ENCODE measurements at regions not wholly inside any gene's neighbourhood (a gene's known extent, or its start where the extent isn't known, plus 50 kb on each side); places are given as distances from the start of the nearest gene placed in this dataset.
"Not testable (repeated sequence)": the region's sequence is repeated elsewhere in the genome, so short reads cannot be mapped to it uniquely, and the experiment has no call there.

DNA sequence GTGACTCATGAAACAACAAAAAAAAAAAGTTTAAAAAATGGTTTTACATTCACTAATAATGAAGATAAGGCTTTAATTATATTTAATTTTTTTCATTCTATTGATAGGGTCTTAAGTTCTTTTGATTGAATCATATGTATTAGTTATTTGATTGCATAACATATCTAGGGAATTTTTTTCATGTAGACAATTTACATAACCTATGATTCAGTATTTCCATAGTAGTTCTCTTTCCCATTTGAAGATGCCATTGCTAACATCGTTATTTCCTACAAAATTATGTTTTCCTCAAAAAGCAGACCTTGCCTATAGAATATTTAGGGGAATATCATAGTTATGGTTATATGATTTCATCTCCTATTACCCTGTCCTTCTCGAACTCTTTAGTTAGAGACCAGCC lies 463.4 kb downstream of the TFAP2B start:
- no peak overlapping the region for H3K27ac Mint-ChIP-seq
- H3K9me3 Mint-ChIP-seq (ENCODE audit: low read depth), result peaks cover 3% of the 10 kb centered on the region
- H3K4me3 Mint-ChIP-seq, result no peak overlapping the region
- H3K4me1 Mint-ChIP-seq (ENCODE audit: low read depth), result no peaks in the 10 kb centered on the region
- H3K36me3 Mint-ChIP-seq, result no peaks in the 10 kb centered on the region
- H3K27me3 Mint-ChIP-seq, result no peaks in the 10 kb centered on the region

DNA sequence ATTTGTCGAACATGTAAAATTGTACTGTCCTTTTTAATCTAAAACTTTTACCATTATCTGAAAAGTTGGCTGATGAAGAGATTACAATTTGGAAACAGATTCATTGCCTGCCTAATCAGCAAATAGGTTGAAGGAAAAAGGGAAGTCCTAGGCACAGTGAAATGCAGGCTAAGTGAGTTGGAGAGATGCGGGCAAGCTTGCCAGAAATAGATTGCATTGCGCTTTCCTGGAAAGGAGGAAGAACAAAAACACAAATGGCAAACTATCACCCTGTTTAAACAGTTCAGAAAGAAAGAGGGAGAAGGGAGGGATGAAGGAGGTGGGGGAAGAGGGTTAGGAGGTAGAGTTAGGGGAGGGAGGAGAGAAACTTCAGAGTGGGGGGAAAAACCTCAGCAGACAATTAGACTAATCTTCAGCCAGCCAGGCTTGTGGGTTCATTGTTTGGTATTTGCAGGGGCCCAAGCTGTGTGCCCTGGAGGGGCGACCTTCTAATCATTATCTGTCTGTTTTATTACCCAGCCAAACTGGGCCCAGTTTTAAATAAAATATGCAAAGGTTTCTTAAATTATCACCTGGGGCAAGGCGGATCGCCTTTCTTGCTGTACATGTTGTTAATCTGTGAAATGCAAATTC lies 465.2 kb downstream of the TFAP2B start:
- Mint-ChIP-seq H3K4me3 (no peak overlapping the region), H3K4me1 (ENCODE audit: low read depth) (no peaks in the 10 kb centered on the region), H3K27me3 (no peaks in the 10 kb centered on the region), H3K36me3 (no peaks in the 10 kb centered on the region), H3K27ac (no peak overlapping the region), H3K9me3 (ENCODE audit: low read depth) (peaks cover 3% of the 10 kb centered on the region)

- Mint-ChIP-seq H3K9me3 (ENCODE audit: low read depth) (peaks cover 3% of the 10 kb centered on the region), H3K27ac (no peak overlapping the region), H3K36me3 (no peaks in the 10 kb centered on the region), H3K4me1 (ENCODE audit: low read depth) (no peaks in the 10 kb centered on the region), H3K4me3 (no peak overlapping the region), H3K27me3 (no peaks in the 10 kb centered on the region)
These were observed 467.2 kb downstream of the TFAP2B start for GRCh38 chr6:51285876-51286275.

- H3K36me3 Mint-ChIP-seq, result no peaks in the 10 kb centered on the region
- no peak overlapping the region for H3K4me3 Mint-ChIP-seq
- no peaks in the 10 kb centered on the region for H3K4me1 Mint-ChIP-seq (ENCODE audit: low read depth)
- H3K27ac Mint-ChIP-seq, result no peak overlapping the region
- peaks cover 3% of the 10 kb centered on the region for H3K9me3 Mint-ChIP-seq (ENCODE audit: low read depth)
- H3K27me3 Mint-ChIP-seq, result no peaks in the 10 kb centered on the region
These were observed 470.4 kb downstream of the TFAP2B start for GRCh38 chr6:51289041-51289440.

DNA sequence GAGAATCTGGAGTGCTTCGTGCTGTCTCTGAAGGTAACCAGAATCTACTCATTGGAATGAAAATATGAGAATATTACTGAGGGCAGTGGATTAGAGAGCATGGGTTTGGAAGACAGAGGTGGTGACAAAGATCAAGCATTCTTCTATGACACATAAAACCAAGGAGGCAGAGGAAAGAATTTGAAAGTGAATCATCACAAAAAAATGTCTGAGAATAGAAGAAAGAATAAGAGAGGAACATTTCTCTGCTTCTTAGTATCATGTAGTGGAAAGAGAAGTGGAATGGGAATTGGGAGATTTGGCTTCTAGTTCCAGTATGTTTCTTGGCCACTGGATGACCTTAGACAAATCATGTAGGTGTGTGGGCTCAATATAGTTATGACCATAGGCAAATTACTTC lies 474.0 kb downstream of the TFAP2B start:
- H3K36me3 Mint-ChIP-seq, result no peaks in the 10 kb centered on the region
- H3K9me3 Mint-ChIP-seq (ENCODE audit: low read depth), result no peaks in the 10 kb centered on the region
- no peak overlapping the region for H3K4me3 Mint-ChIP-seq
- H3K27ac Mint-ChIP-seq, result no peak overlapping the region
- no peaks in the 10 kb centered on the region for H3K27me3 Mint-ChIP-seq
- H3K4me1 Mint-ChIP-seq (ENCODE audit: low read depth), result no peaks in the 10 kb centered on the region

DNA sequence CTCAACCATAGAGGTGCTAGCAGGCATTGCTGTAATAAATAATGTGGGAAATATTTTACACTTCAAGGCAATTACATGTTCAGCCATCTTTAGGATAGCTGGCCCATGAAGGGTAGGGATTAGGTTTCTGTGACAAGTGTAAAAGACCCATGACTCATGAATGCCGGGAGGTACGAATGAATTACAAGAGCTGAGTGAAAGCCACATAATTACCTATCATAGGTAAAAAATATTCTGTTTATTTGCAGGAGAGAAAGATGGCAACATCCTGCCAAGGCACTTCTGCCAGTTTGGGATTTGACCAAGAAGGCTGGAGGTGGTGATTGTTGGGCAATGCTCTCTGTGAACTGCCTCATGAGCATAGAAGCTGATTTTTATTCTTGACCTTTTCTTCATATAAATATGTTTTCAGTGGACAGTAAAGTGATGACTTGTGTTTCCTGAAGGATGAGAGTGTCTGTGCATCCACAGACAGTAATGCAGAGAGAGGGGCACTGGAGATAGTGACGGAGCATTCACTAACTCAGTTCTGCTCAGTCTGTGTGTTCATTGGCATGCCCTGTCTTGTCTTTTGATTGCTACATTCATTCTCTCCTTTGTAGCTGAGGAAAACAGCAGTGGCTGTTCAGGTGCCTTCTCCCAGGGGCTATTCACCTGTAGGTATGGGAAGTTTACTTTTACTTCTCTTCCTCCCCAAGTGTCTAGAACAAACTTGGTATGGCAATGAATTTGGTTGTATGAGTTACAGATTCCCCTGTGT lies 481.1 kb downstream of the TFAP2B start:
- H3K27me3 Mint-ChIP-seq, result no peaks in the 10 kb centered on the region
- no peaks in the 10 kb centered on the region for H3K36me3 Mint-ChIP-seq
- H3K27ac Mint-ChIP-seq, result no peak overlapping the region
- H3K4me1 Mint-ChIP-seq (ENCODE audit: low read depth), result no peaks in the 10 kb centered on the region
- no peak overlapping the region for H3K4me3 Mint-ChIP-seq
- H3K9me3 Mint-ChIP-seq (ENCODE audit: low read depth), result no peaks in the 10 kb centered on the region

GRCh38 chr6:51300510-51300909 lies 481.8 kb downstream of the TFAP2B start:
- Mint-ChIP-seq H3K4me3 (no peak overlapping the region), H3K36me3 (no peaks in the 10 kb centered on the region), H3K27me3 (no peaks in the 10 kb centered on the region), H3K27ac (no peak overlapping the region), H3K4me1 (ENCODE audit: low read depth) (no peaks in the 10 kb centered on the region), H3K9me3 (ENCODE audit: low read depth) (no peaks in the 10 kb centered on the region)

- Mint-ChIP-seq H3K27me3 (no peaks in the 10 kb centered on the region), H3K9me3 (ENCODE audit: low read depth) (no peaks in the 10 kb centered on the region), H3K27ac (no peak overlapping the region), H3K4me1 (ENCODE audit: low read depth) (no peaks in the 10 kb centered on the region), H3K4me3 (no peak overlapping the region), H3K36me3 (no peaks in the 10 kb centered on the region)
These were observed 483.3 kb downstream of the TFAP2B start for GRCh38 chr6:51301962-51302361.

DNA sequence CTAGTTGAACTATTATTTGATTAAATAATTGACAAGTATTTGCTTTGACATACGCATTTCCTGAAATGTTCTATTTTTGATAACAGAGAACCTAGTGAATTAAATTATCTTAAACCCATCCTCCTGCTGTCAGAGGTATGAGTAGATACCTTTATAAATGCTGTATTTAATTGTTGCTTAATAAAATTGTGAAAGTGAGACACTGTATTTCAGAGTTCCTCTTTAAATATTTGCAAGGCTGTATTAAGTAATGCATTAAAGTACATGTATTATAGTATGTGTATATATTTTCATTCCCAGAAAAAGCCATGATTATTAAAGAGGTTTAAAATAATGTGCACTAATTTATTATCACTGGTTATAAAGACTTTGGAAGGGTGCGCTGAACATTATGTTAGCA lies 483.8 kb downstream of the TFAP2B start:
- H3K27me3 Mint-ChIP-seq, result no peaks in the 10 kb centered on the region
- H3K36me3 Mint-ChIP-seq, result no peaks in the 10 kb centered on the region
- H3K4me1 Mint-ChIP-seq (ENCODE audit: low read depth), result no peaks in the 10 kb centered on the region
- no peaks in the 10 kb centered on the region for H3K9me3 Mint-ChIP-seq (ENCODE audit: low read depth)
- no peak overlapping the region for H3K27ac Mint-ChIP-seq
- H3K4me3 Mint-ChIP-seq, result no peak overlapping the region

- Mint-ChIP-seq H3K9me3 (ENCODE audit: low read depth) (no peaks in the 10 kb centered on the region), H3K27ac (no peak overlapping the region), H3K4me3 (no peak overlapping the region), H3K36me3 (no peaks in the 10 kb centered on the region), H3K4me1 (ENCODE audit: low read depth) (no peaks in the 10 kb centered on the region), H3K27me3 (no peaks in the 10 kb centered on the region)
These were observed 484.7 kb downstream of the TFAP2B start for GRCh38 chr6:51303338-51303737.

DNA sequence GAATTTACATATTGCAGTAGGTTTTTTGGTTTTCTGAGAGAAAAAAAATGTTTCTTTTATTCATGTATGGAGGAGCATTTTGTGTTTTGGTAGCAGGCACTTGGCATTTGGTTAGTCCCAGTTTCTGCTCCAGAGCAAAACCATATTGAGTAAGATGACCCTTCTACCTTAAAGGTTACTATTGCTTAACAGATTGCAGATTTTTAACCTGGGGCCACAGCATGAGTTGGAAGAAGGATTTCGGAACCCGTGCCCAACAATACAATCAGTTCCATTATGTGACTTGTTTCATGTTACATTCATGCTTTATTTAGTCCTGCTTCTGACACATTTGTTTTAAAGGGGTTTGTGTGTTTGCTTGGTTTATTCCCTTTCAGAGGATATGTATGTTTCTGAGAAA lies 496.3 kb downstream of the TFAP2B start:
- Mint-ChIP-seq H3K4me1 (ENCODE audit: low read depth) (no peaks in the 10 kb centered on the region), H3K27ac (no peak overlapping the region), H3K27me3 (no peaks in the 10 kb centered on the region), H3K9me3 (ENCODE audit: low read depth) (peaks cover 4% of the 10 kb centered on the region), H3K4me3 (no peak overlapping the region), H3K36me3 (no peaks in the 10 kb centered on the region)

DNA sequence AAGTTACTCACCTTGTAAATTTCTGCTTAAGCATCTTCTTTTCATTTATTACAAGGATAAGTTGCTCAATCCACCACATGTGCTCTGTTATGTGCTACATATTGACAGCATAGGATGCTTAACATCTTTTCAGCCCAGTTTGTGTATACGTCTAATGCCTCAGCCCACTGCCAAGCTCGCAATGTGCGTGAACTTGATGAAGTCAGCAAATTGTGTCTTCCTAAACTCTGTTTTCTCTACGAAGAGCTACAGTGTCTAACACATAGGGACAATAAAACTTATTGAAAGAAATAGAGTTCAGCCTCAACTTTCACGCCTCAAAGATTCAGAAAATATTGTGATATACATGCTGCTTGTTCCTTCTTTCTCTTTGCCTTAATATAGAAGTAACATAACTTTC lies 500.0 kb downstream of the TFAP2B start:
- Mint-ChIP-seq H3K9me3 (ENCODE audit: low read depth) (peaks cover 16% of the 10 kb centered on the region), H3K36me3 (no peaks in the 10 kb centered on the region), H3K4me3 (no peak overlapping the region), H3K27me3 (no peaks in the 10 kb centered on the region), H3K4me1 (ENCODE audit: low read depth) (no peaks in the 10 kb centered on the region), H3K27ac (no peak overlapping the region)

GRCh38 chr6:51321477-51321876 lies 502.8 kb downstream of the TFAP2B start:
- not testable (repeated sequence) for H3K27me3 Mint-ChIP-seq; H3K4me1 Mint-ChIP-seq (ENCODE audit: low read depth); H3K4me3 Mint-ChIP-seq; H3K36me3 Mint-ChIP-seq; H3K27ac Mint-ChIP-seq
- H3K9me3 Mint-ChIP-seq (ENCODE audit: low read depth), result peaks cover 16% of the 10 kb centered on the region

DNA sequence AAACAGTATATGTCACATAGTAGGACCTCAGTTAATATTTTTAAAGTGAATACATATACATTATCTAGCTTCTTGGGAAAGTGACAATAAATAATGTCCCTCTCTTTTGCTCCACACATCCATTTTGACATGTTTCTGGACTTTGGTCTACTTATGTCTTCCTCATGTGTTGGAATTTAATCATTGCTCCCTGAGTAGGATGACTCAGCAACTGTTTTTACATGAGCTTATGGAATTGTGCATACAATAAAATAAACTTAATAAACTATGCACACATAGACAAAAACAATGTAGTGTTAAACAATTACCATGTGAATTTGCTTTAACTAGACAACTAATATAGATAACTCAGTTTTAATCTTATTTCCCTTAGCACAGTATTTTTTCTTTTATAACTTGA lies 503.8 kb downstream of the TFAP2B start:
- no peaks in the 10 kb centered on the region for H3K36me3 Mint-ChIP-seq
- peaks cover 2% of the 10 kb centered on the region for H3K27me3 Mint-ChIP-seq
- H3K9me3 Mint-ChIP-seq (ENCODE audit: low read depth), result peaks cover 12% of the 10 kb centered on the region
- H3K27ac Mint-ChIP-seq, result no peak overlapping the region
- no peaks in the 10 kb centered on the region for H3K4me1 Mint-ChIP-seq (ENCODE audit: low read depth)
- no peak overlapping the region for H3K4me3 Mint-ChIP-seq

GRCh38 chr6:51323056-51323455 lies 504.4 kb downstream of the TFAP2B start:
- Mint-ChIP-seq H3K4me1 (ENCODE audit: low read depth) (no peaks in the 10 kb centered on the region), H3K9me3 (ENCODE audit: low read depth) (peaks cover 12% of the 10 kb centered on the region), H3K4me3 (no peak overlapping the region), H3K36me3 (no peaks in the 10 kb centered on the region), H3K27me3 (peaks cover 2% of the 10 kb centered on the region), H3K27ac (no peak overlapping the region)

DNA sequence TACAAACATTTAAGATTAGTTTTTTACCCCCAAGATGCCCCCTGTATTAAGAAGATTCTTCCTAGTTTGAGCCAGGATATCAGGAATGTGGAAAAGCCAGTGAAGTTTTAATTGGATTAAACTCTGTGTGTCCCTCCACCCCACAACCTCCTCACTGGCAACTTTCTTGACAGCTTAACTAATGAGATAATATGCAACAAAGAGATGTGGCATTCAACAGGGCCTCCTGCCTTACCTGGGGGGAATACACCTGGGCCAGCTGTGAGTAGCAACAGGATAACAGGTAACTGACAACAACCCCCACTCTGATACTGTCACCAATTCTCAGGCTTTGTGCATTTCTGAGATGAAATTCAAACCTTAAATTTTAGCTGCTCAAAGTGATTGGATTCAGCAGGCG lies 512.3 kb downstream of the TFAP2B start:
- Mint-ChIP-seq H3K9me3 (ENCODE audit: low read depth) (peaks cover 5% of the 10 kb centered on the region), H3K4me3 (no peak overlapping the region), H3K27me3 (no peaks in the 10 kb centered on the region), H3K27ac (no peak overlapping the region), H3K4me1 (ENCODE audit: low read depth) (no peaks in the 10 kb centered on the region), H3K36me3 (no peaks in the 10 kb centered on the region)

Measured in activated naive CD8-positive, alpha-beta T cell (primary cell).